ENCODE measurements at regions not wholly inside any gene's neighbourhood (a gene's known extent, or its start where the extent isn't known, plus 50 kb on each side); places are given as distances from the start of the nearest gene placed in this dataset.

DNA sequence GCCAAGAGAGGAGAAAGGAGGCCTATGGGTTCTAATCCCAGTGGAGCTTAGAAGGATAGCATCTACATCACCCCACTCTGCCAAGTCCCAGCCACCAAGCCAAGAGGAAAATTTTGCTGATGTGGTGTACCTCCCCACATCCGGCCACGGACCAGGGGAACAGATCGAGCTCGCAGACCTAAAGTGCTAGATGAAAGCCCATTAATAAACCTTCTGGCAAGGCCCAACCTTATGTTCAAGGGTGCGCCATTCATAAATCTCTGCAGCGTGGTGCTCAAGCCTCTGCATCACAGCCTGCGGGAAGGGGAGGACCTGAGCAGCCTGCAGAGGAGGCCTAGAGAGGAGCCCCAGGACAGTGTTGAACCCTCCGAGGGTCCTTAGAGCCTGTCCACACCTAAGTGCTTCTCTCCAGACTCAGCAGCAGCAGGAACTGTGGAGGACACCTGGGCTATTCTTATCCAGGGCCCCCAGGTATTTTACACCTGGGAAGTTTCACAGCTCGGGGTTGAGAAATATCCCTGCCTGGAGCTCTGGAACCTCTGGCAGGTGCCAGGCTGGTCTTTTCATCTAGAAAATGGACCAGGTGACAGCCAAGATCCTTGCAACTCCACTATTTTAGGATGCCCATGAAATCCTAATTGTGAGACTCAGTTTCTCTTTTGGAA, 68.0 kb downstream of the MRPL46 start:
- no peak for TF ChIP-seq YY1 (IDR thresholded peaks at IDR 0.05; ENCODE audit: insufficient read depth, insufficient read length)
- no peak for TF ChIP-seq ZNF274 (IDR thresholded peaks at IDR 0.05; ENCODE audit: low read depth, low read length)
- no peak for TF ChIP-seq SUZ12 (IDR thresholded peaks at IDR 0.05; ENCODE audit: extremely low read depth, insufficient read depth, insufficient read length)
